WERI-Rb-1 (cell line): ENCODE measurements at regions not wholly inside any gene's neighbourhood (a gene's known extent, or its start where the extent isn't known, plus 50 kb on each side); places are given as distances from the start of the nearest gene placed in this dataset.

Experiments
- DNase-seq: peaks from one replicate; pipeline ENCODE4 v3.0.0-alpha.2; 2020
- H3K27ac ChIP-seq: fragments of 250-450 bp; sonication (Bioruptor Pico); 2 replicates; pipeline ENCODE4 v1.5.1; 2020; ENCODE audit warnings: mild to moderate bottlenecking, moderate library complexity
- H3K27me3 ChIP-seq: fragments of 250-450 bp; sonication (Bioruptor Pico); 2 replicates; pipeline ENCODE4 v1.5.1; 2021; ENCODE audit warnings: mild to moderate bottlenecking, low read depth, moderate library complexity; ENCODE audit not compliant: insufficient read depth, severe bottlenecking
- H3K36me3 ChIP-seq: fragments of 250-450 bp; sonication (Bioruptor Pico); 2 replicates; pipeline ENCODE4 v1.5.1; 2020; ENCODE audit warnings: mild to moderate bottlenecking, moderate library complexity
- H3K4me3 ChIP-seq: 2 replicates; pipeline ENCODE4 v1.5.1; 2011; ENCODE audit warnings: low read depth, mild to moderate bottlenecking, control low read depth, low read length
- H3K9me3 ChIP-seq: fragments of 250-450 bp; sonication (Bioruptor Pico); 2 replicates; pipeline ENCODE4 v1.5.1; 2021; ENCODE audit warnings: mild to moderate bottlenecking, moderate library complexity; ENCODE audit not compliant: severe bottlenecking
- TF ChIP-seq, protein P1 (sequence below): IDR thresholded peaks from 2 replicates; pipeline ENCODE4 v1.5.1; 2011; ENCODE audit warnings: low read depth, mild to moderate bottlenecking, control low read depth, inconsistent platforms, low read length

- Histone ChIP-seq H3K36me3 (no peaks in the 10 kb centered on the region), H3K4me3 (no peak overlapping the region), H3K9me3 (no peaks in the 10 kb centered on the region), H3K27ac (no peak overlapping the region), H3K27me3 (no peaks in the 10 kb centered on the region)
- no peak for DNase-seq
- TF ChIP-seq, protein P1, sequence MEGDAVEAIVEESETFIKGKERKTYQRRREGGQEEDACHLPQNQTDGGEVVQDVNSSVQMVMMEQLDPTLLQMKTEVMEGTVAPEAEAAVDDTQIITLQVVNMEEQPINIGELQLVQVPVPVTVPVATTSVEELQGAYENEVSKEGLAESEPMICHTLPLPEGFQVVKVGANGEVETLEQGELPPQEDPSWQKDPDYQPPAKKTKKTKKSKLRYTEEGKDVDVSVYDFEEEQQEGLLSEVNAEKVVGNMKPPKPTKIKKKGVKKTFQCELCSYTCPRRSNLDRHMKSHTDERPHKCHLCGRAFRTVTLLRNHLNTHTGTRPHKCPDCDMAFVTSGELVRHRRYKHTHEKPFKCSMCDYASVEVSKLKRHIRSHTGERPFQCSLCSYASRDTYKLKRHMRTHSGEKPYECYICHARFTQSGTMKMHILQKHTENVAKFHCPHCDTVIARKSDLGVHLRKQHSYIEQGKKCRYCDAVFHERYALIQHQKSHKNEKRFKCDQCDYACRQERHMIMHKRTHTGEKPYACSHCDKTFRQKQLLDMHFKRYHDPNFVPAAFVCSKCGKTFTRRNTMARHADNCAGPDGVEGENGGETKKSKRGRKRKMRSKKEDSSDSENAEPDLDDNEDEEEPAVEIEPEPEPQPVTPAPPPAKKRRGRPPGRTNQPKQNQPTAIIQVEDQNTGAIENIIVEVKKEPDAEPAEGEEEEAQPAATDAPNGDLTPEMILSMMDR = no peak
Observed at GRCh38 chr6:40963019-40963418, 76.0 kb downstream of the UNC5CL start.

GRCh38 chr6:40962241-40962640 lies 76.8 kb downstream of the UNC5CL start:
- no peak for DNase-seq
- Histone ChIP-seq H3K4me3 (no peak overlapping the region), H3K27me3 (no peaks in the 10 kb centered on the region), H3K9me3 (no peaks in the 10 kb centered on the region), H3K36me3 (no peaks in the 10 kb centered on the region), H3K27ac (no peak overlapping the region)
- TF ChIP-seq, protein P1 = no peak

- H3K27ac ChIP-seq = no peak overlapping the region
- no peak overlapping the region for H3K4me3 ChIP-seq
- H3K27me3 ChIP-seq = peaks cover 1% of the 10 kb centered on the region
- TF ChIP-seq, protein P1 = no peak
- H3K9me3 ChIP-seq = no peaks in the 10 kb centered on the region
- DNase-seq = no peak
- H3K36me3 ChIP-seq = no peaks in the 10 kb centered on the region
Observed at GRCh38 chr6:40961831-40962230, 77.2 kb downstream of the UNC5CL start.

DNA sequence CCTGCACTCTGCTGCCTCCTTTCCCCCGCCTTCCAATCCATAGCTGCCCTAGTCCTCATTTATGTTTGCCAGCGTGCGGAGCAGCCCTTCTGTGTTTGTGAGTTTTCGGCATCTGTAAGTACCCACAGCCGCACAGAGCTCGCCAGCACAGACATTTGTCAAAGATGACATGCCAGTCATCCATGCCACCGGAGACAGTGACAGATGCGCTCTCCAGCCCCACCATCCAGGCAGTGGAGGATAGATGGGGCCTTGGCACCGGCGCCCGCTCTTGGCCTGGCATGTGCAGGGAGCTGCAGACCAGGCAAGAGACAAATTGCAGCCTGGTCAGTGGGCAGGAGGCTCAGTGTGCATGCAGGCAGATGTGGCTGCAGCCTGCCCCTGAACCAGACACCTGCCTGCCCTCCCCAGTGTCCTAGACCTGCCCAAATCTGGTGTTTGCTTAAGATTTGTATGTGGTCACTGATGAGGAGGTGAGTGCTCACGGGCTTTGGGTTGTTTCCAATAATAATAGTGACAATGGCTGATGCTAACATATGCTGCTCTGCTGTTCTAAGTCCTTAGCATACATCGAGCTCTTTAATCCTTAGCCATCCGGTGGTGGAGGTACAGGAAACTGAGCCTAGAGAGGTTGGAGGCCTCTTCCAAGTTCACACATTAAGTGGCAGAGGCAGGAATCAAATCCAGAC lies 78.1 kb downstream of the UNC5CL start:
- Histone ChIP-seq H3K27me3 (peaks cover 3% of the 10 kb centered on the region), H3K27ac (no peak overlapping the region), H3K9me3 (no peaks in the 10 kb centered on the region), H3K36me3 (no peaks in the 10 kb centered on the region), H3K4me3 (no peak overlapping the region)
- TF ChIP-seq, protein P1 = no peak
- no peak for DNase-seq

DNA sequence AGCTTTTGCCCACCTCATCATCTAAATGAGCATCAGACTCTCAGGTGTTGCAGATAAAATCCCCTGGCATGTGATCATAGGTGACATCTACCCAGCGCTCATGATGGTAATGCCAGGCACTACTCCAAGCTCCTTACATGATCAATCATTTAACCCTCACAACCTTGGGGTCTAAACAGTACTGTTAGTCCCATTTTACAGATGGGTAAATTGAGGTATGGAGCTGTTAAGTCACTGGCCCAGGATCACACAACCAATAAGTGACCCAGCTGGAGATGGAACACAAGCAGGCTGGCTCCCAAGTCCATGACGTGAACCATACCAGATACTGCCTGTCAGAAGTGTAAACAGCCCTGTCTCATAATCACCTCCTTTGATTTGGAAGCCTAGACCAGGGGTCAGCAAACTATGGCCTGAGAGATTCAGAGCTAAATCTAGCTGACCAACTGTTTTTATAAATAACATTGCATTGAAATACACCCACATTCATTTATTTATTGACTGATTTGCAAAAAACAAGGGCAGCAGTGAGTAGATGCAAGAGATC lies 79.2 kb downstream of the UNC5CL start:
- DNase-seq = no peak
- no peak overlapping the region for H3K4me3 ChIP-seq

More for the DNA sequence above, 79.2 kb downstream of the UNC5CL start:
- Histone ChIP-seq H3K9me3 (no peaks in the 10 kb centered on the region), H3K27ac (no peak overlapping the region), H3K36me3 (no peaks in the 10 kb centered on the region), H3K27me3 (peaks cover 7% of the 10 kb centered on the region)
- TF ChIP-seq, protein P1 = no peak
